Stimulated activated CD4-positive, alpha-beta T cell treated with anti-CD3 and anti-CD28 coated beads, Interleukin-2, amount 100 ng/mL, for 24 hours (primary cell): ENCODE measurements at regions not wholly inside any gene's neighbourhood (a gene's known extent, or its start where the extent isn't known, plus 50 kb on each side); places are given as distances from the start of the nearest gene placed in this dataset.

ENCODE experiments used
- DNase-seq, 2 donors: peaks; one replicate each; pipeline ENCODE4 v3.0.0-alpha.2; 2020

- DNase-seq, result no peak
These were observed 124.8 kb upstream of the SIX2 start for GRCh38 chr2:45134014-45134413.

GRCh38 chr2:45132551-45132950, 123.3 kb upstream of the SIX2 start:
- DNase-seq, result no peak

GRCh38 chr2:45131587-45131986, 122.3 kb upstream of the SIX2 start:
- no peak for DNase-seq

GRCh38 chr2:45130736-45131135, 121.5 kb upstream of the SIX2 start:
- no peak for DNase-seq

- no peak for DNase-seq
These were observed 119.3 kb upstream of the SIX2 start for GRCh38 chr2:45128580-45128997.

- DNase-seq, result no peak
These were observed 118.6 kb upstream of the SIX2 start for GRCh38 chr2:45127891-45128290.

GRCh38 chr2:45127321-45127720, 118.1 kb upstream of the SIX2 start:
- DNase-seq, result no peak

- DNase-seq, result no peak
These were observed 116.0 kb upstream of the SIX2 start for GRCh38 chr2:45125232-45125631.

- DNase-seq, result no peak
These were observed 115.2 kb upstream of the SIX2 start for GRCh38 chr2:45124456-45124855.

GRCh38 chr2:45123521-45124191, 114.4 kb upstream of the SIX2 start:
- no peak for DNase-seq

- DNase-seq, result no peak
These were observed 113.8 kb upstream of the SIX2 start for GRCh38 chr2:45123065-45123464.

GRCh38 chr2:45121236-45121927, 112.1 kb upstream of the SIX2 start:
- DNase-seq, result no peak

GRCh38 chr2:45120546-45120945, 111.3 kb upstream of the SIX2 start:
- DNase-seq, result no peak

GRCh38 chr2:45119855-45120254, 110.6 kb upstream of the SIX2 start:
- no peak for DNase-seq

GRCh38 chr2:45119038-45119437, 109.8 kb upstream of the SIX2 start:
- DNase-seq, result no peak

GRCh38 chr2:45117383-45117782, 108.1 kb upstream of the SIX2 start:
- DNase-seq, result no peak

GRCh38 chr2:45115181-45115580, 105.9 kb upstream of the SIX2 start:
- DNase-seq, result no peak

- no peak for DNase-seq
These were observed 105.1 kb upstream of the SIX2 start for GRCh38 chr2:45114221-45114955.

GRCh38 chr2:45112750-45113149, 103.5 kb upstream of the SIX2 start:
- DNase-seq, result no peak

GRCh38 chr2:45105050-45105582, 95.9 kb upstream of the SIX2 start:
- DNase-seq, result no peak

GRCh38 chr2:45104429-45104828, 95.2 kb upstream of the SIX2 start:
- DNase-seq, result no peak

GRCh38 chr2:45103351-45104345, 94.4 kb upstream of the SIX2 start:
- DNase-seq, result no peak
